Sigmoid colon (tissue), 4 donors: ENCODE measurements at regions not wholly inside any gene's neighbourhood (a gene's known extent, or its start where the extent isn't known, plus 50 kb on each side); places are given as distances from the start of the nearest gene placed in this dataset.

Source experiments
- EP300 ChIP-seq, 4 donors: sonication (generic); formaldehyde crosslinking; IDR thresholded peaks; one replicate each; pipeline ENCODE4 v1.6.1; 2017; ENCODE audit warnings: antibody characterized with exemption in 4 of 4
- POLR2A ChIP-seq, 2 donors: fragments of 450-650 bp; IDR thresholded peaks; one replicate each; pipeline ENCODE4 v1.6.1; 2016; ENCODE audit warnings: antibody characterized with exemption in 2 of 2, mild to moderate bottlenecking in 2 of 2, moderate library complexity in 2 of 2
- POLR2AphosphoS5 ChIP-seq, 4 donors: sonication (generic); formaldehyde crosslinking; IDR thresholded peaks; one replicate each; pipeline ENCODE4 v1.6.1; 2017; ENCODE audit warnings: antibody characterized with exemption in 4 of 4
- TF ChIP-seq, protein P1 (sequence below), 4 experiments: fragments of 450-650 bp in 3 of 4; fragments of 200-600 bp in 1 of 4; IDR thresholded peaks; one replicate each; pipeline ENCODE4 v1.5.1; 2016 to 2019; ENCODE audit warnings: antibody characterized with exemption in 4 of 4, mild to moderate bottlenecking in 3 of 4, moderate library complexity in 2 of 4

DNA sequence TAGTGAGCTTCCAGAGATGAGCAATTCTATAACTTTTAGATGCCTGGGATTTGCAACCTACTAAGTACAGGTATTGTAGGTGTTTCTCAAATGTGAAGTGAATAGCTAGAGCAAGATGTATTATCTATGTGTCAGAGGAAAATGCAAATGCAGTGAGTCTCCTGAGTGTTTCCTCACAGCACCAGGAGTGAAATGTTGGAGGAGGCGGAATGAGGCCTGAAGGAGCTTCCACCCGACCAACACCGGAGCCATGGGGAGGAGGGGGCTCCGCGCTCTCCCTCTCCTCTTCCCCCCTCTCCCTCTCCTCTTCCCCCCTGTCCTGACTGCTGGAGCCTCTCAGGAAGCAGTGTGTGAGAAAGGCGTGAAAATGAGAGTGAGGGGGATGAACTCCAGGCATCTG, 79.9 kb upstream of the RNF32 start:
- TF ChIP-seq, protein P1, sequence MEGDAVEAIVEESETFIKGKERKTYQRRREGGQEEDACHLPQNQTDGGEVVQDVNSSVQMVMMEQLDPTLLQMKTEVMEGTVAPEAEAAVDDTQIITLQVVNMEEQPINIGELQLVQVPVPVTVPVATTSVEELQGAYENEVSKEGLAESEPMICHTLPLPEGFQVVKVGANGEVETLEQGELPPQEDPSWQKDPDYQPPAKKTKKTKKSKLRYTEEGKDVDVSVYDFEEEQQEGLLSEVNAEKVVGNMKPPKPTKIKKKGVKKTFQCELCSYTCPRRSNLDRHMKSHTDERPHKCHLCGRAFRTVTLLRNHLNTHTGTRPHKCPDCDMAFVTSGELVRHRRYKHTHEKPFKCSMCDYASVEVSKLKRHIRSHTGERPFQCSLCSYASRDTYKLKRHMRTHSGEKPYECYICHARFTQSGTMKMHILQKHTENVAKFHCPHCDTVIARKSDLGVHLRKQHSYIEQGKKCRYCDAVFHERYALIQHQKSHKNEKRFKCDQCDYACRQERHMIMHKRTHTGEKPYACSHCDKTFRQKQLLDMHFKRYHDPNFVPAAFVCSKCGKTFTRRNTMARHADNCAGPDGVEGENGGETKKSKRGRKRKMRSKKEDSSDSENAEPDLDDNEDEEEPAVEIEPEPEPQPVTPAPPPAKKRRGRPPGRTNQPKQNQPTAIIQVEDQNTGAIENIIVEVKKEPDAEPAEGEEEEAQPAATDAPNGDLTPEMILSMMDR (IDR thresholded peaks at IDR 0.05): no peak
- TF ChIP-seq POLR2AphosphoS5 (IDR thresholded peaks at IDR 0.05) (no peak), POLR2A (IDR thresholded peaks at IDR 0.05) (no peak), EP300 (IDR thresholded peaks at IDR 0.05) (no peak)
